A549 (cell line): ENCODE measurements at regions not wholly inside any gene's neighbourhood (a gene's known extent, or its start where the extent isn't known, plus 50 kb on each side); places are given as distances from the start of the nearest gene placed in this dataset.

ENCODE experiments used
- ATAC-seq, 2 experiments: fragments of 200-7000 bp in 1 of 2; fragments of >200 bp in 1 of 2; cut with Nextera tagmentation in 1 of 2; cut with Tn5 transposase in 1 of 2; 3 replicates each; pipeline versions ENCODE4 v1.8.0 to v1.9.1; 2018 to 2020; ENCODE audit warnings: mild to moderate bottlenecking in 1 of 2, moderate library complexity in 1 of 2
- CTCF ChIA-PET: fragments of 300-600 bp; sonication (Branson Sonifier 250); formaldehyde crosslinking; extraction: SDS; loops from one replicate; lab custom pipeline; 2021; ENCODE audit warnings: antibody characterized with exemption, inconsistent platforms; lab: Yijun Ruan, JAX
- POLR2A ChIA-PET: fragments of 350-600 bp; formaldehyde crosslinking; extraction: SDS; loops from one replicate; lab custom pipeline; 2021; ENCODE audit warnings: antibody characterized with exemption, inconsistent platforms; lab: Yijun Ruan, JAX
- DNase-seq, 2 experiments: peaks; one replicate each; pipeline versions ENCODE4 v3.0.0 to v3.0.0-alpha.2; 2011 to 2016; ENCODE audit warnings: low read depth in 1 of 2, low spot score in 1 of 2
- FAIRE-seq: peaks from 2 replicates; lab custom pipeline; 2011; peaks lifted over from hg19 to GRCh38; lab: Jason Lieb, UNC
- H3K27ac ChIP-seq, 2 experiments: fragments of >200 bp; sonication (Bioruptor Twin); formaldehyde crosslinking; 3 replicates each; pipeline ENCODE4 v1.5.1; 2016 to 2017
- H3K4me1 ChIP-seq: fragments of >200 bp; sonication (Bioruptor Twin); formaldehyde crosslinking; 3 replicates; pipeline ENCODE4 v1.6.1; 2016
- H3K4me2 ChIP-seq: fragments of >200 bp; sonication (Bioruptor Twin); formaldehyde crosslinking; 3 replicates; pipeline ENCODE4 v1.6.1; 2016
- H3K4me3 ChIP-seq: fragments of >200 bp; sonication (Bioruptor Twin); formaldehyde crosslinking; 3 replicates; pipeline ENCODE4 v1.5.1; 2016
- H3K9me3 ChIP-seq: fragments of >200 bp; sonication (Bioruptor Twin); formaldehyde crosslinking; 3 replicates; pipeline ENCODE4 v1.6.1; 2016
- ATOH8 ChIP-seq: fragments of 250-450 bp; sonication (Bioruptor Pico); IDR thresholded peaks from 2 replicates; pipeline ENCODE4 v1.5.0; 2020; ENCODE audit warnings: low read depth, mild to moderate bottlenecking, moderate library complexity
- CBX2 ChIP-seq: fragments of 200-600 bp; sonication (generic); IDR thresholded peaks from 2 replicates; pipeline ENCODE4 v1.6.1; 2016; ENCODE audit warnings: low read depth, mild to moderate bottlenecking, borderline replicate concordance
- CBX8 ChIP-seq: fragments of 200-600 bp; sonication (generic); IDR thresholded peaks from 2 replicates; pipeline ENCODE4 v1.6.1; 2016
- CHD2 ChIP-seq: fragments of 150-350 bp; IDR thresholded peaks from 2 replicates; pipeline ENCODE4 v1.6.1; 2014; ENCODE audit warnings: low read length; ENCODE audit not compliant: partially characterized antibody
- CHD4 ChIP-seq: fragments of 200-600 bp; sonication (generic); IDR thresholded peaks from 2 replicates; pipeline ENCODE4 v1.6.1; 2016; ENCODE audit warnings: antibody characterized with exemption, mild to moderate bottlenecking, borderline replicate concordance
- EHMT2 ChIP-seq: fragments of 200-600 bp; sonication (generic); IDR thresholded peaks from 2 replicates; pipeline ENCODE4 v1.6.1; 2016; ENCODE audit warnings: antibody characterized with exemption, low read depth, mild to moderate bottlenecking, moderate library complexity
- EP300 ChIP-seq, 2 experiments: fragments of >200 bp; sonication (Bioruptor Twin); formaldehyde crosslinking; IDR thresholded peaks; 2 replicates in 1 of 2; 3 replicates in 1 of 2; pipeline ENCODE4 v1.6.1; 2016 to 2017
- FOSL2 ChIP-seq, 2 experiments: fragments of 450-650 bp in 1 of 2; fragments of >200 bp in 1 of 2; sonication (Bioruptor Twin) in 1 of 2; formaldehyde crosslinking; IDR thresholded peaks; 2 replicates each; pipeline versions ENCODE4 v1.5.0 to v1.6.1; 2016 to 2020; ENCODE audit warnings: mild to moderate bottlenecking in 1 of 2, moderate library complexity in 1 of 2
- HDAC2 ChIP-seq: fragments of 200-600 bp; sonication (generic); IDR thresholded peaks from 2 replicates; pipeline ENCODE4 v1.6.1; 2016
- HES2 ChIP-seq: fragments of >200 bp; sonication (Bioruptor Twin); formaldehyde crosslinking; IDR thresholded peaks from 2 replicates; pipeline ENCODE4 v1.6.1; 2016
- HEYL ChIP-seq: fragments of 250-450 bp; sonication (Bioruptor Pico); IDR thresholded peaks from 2 replicates; pipeline ENCODE4 v1.8.0; 2021; ENCODE audit warnings: mild to moderate bottlenecking, moderate library complexity
- HMGXB4 ChIP-seq: fragments of 250-450 bp; sonication (Bioruptor Pico); IDR thresholded peaks from 2 replicates; pipeline ENCODE4 v1.5.0; 2021; ENCODE audit warnings: mild to moderate bottlenecking, moderate library complexity, borderline replicate concordance
- HOXA7 ChIP-seq: fragments of 250-450 bp; sonication (Bioruptor Pico); IDR thresholded peaks from 2 replicates; pipeline ENCODE4 v1.5.0; 2020; ENCODE audit warnings: mild to moderate bottlenecking, moderate library complexity
- HOXB5 ChIP-seq: fragments of 250-450 bp; sonication (Bioruptor Pico); IDR thresholded peaks from 2 replicates; pipeline ENCODE4 v1.5.0; 2020; ENCODE audit warnings: mild to moderate bottlenecking, moderate library complexity
- KDM5A ChIP-seq: fragments of 200-600 bp; sonication (generic); IDR thresholded peaks from 2 replicates; pipeline ENCODE4 v1.6.1; 2016; ENCODE audit warnings: antibody characterized with exemption, mild to moderate bottlenecking
- MYC ChIP-seq: IDR thresholded peaks from 2 replicates; pipeline ENCODE4 v1.6.1; 2012; ENCODE audit warnings: mild to moderate bottlenecking, inconsistent platforms, low read length, improper control_type of control experiment, borderline replicate concordance
- NPAS2 ChIP-seq: fragments of 250-450 bp; sonication (Bioruptor Pico); IDR thresholded peaks from 2 replicates; pipeline ENCODE4 v1.8.0; 2022; ENCODE audit warnings: mild to moderate bottlenecking, moderate library complexity, borderline replicate concordance
- POLR2AphosphoS2 ChIP-seq: conservative IDR thresholded peaks from 2 replicates; pipeline ENCODE4 v1.6.1; 2012; ENCODE audit warnings: low read length, improper control_type of control experiment, inconsistent platforms
- RAD21 ChIP-seq, 2 experiments: fragments of >200 bp in 1 of 2; sonication (Bioruptor Twin) in 1 of 2; formaldehyde crosslinking in 1 of 2; IDR thresholded peaks in 1 of 2; conservative IDR thresholded peaks in 1 of 2; 2 replicates in 1 of 2; 3 replicates in 1 of 2; pipeline ENCODE4 v1.6.1; 2012 to 2018; ENCODE audit warnings: inconsistent platforms in 1 of 2
- RARB ChIP-seq: fragments of 250-450 bp; sonication (Bioruptor Pico); IDR thresholded peaks from 2 replicates; pipeline ENCODE4 v1.8.0; 2021; ENCODE audit warnings: mild to moderate bottlenecking, moderate library complexity
- RCOR1 ChIP-seq: fragments of 150-350 bp; IDR thresholded peaks from 2 replicates; pipeline ENCODE4 v1.6.1; 2014; ENCODE audit warnings: antibody characterized with exemption, low read length, low read depth
- SREBF2 ChIP-seq: fragments of 450-650 bp; IDR thresholded peaks from 2 replicates; pipeline ENCODE4 v1.6.1; 2014; ENCODE audit warnings: mild to moderate bottlenecking, moderate library complexity
- TFCP2L1 ChIP-seq: fragments of 250-450 bp; sonication (Bioruptor Pico); IDR thresholded peaks from 2 replicates; pipeline ENCODE4 v1.5.0; 2021; ENCODE audit warnings: mild to moderate bottlenecking
- TP53 ChIP-seq: fragments of 250-450 bp; sonication (Bioruptor Pico); IDR thresholded peaks from 2 replicates; pipeline ENCODE4 v1.5.0; 2021; ENCODE audit warnings: mild to moderate bottlenecking, moderate library complexity
- ZFP36 ChIP-seq: fragments of 450-650 bp; IDR thresholded peaks from 2 replicates; pipeline ENCODE4 v1.6.1; 2014; ENCODE audit warnings: borderline replicate concordance; ENCODE audit not compliant: partially characterized antibody
- WGBS: methylation state at CpG from one replicate; pipeline ENCODE4 v1.1.6; 2017; ENCODE audit errors: missing lambda C conversion rate; 5-methylcytosine and 5-hydroxymethylcytosine counted together
- TF ChIP-seq, protein P1 (sequence below): fragments of >200 bp; sonication (Bioruptor Twin); formaldehyde crosslinking; IDR thresholded peaks from 3 replicates; pipeline ENCODE4 v1.6.1; 2016
- TF ChIP-seq, protein P2 (sequence below): fragments of 150-350 bp; IDR thresholded peaks from 2 replicates; pipeline ENCODE4 v1.6.1; 2014; ENCODE audit warnings: low read depth, mild to moderate bottlenecking, low read length
- TF ChIP-seq, protein P3 (sequence below): IDR thresholded peaks from 2 replicates; pipeline ENCODE4 v1.6.1; 2012
- TF ChIP-seq, protein P4 (sequence below): IDR thresholded peaks from 2 replicates; pipeline ENCODE4 v1.6.1; 2012

- WGBS: 56% methylated on average over 2 of the region's 2 CpGs
- no peak for TF ChIP-seq HMGXB4 (CRISPR knock-in tag)
- no peak for TF ChIP-seq KDM5A
- TF ChIP-seq, protein P1, sequence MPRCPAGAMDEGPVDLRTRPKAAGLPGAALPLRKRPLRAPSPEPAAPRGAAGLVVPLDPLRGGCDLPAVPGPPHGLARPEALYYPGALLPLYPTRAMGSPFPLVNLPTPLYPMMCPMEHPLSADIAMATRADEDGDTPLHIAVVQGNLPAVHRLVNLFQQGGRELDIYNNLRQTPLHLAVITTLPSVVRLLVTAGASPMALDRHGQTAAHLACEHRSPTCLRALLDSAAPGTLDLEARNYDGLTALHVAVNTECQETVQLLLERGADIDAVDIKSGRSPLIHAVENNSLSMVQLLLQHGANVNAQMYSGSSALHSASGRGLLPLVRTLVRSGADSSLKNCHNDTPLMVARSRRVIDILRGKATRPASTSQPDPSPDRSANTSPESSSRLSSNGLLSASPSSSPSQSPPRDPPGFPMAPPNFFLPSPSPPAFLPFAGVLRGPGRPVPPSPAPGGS: no peak
- TF ChIP-seq RAD21 (conservative IDR thresholded peaks at IDR 0.05 in 1 of 2, IDR thresholded peaks at IDR 0.05 in 1 of 2): no peak
- no peak for TF ChIP-seq CHD4
- TF ChIP-seq HOXA7 (CRISPR knock-in tag): no peak
- no peak for TF ChIP-seq ATOH8
- no peak for TF ChIP-seq CBX2
- no peak for TF ChIP-seq RCOR1
- TF ChIP-seq HEYL: no peak
- TF ChIP-seq FOSL2 (IDR thresholded peaks at IDR 0.05): no peak
- TF ChIP-seq FOSL2 (CRISPR knock-in tag; IDR thresholded peaks at IDR 0.05): no peak
- TF ChIP-seq NPAS2 (CRISPR knock-in tag): no peak
- no peak for TF ChIP-seq POLR2AphosphoS2
- TF ChIP-seq TP53 (CRISPR knock-in tag): no peak
- TF ChIP-seq SREBF2: no peak
- no peak for TF ChIP-seq ZFP36
- FAIRE-seq (no peak), DNase-seq (no peak), ATAC-seq (no peak)
- Histone ChIP-seq H3K9me3 (peaks cover 5% of the 10 kb centered on the region; the same call in 2 of the 3 replicates), H3K4me2 (no peak overlapping the region), H3K4me3 (no peak overlapping the region), H3K27ac (no peak overlapping the region), H3K4me1 (no peaks in the 10 kb centered on the region)
- POLR2A ChIA-PET: no interaction called here
- CTCF ChIA-PET: no interaction called here
Measured at GRCh38 chr16:73116576-73116975, 68.6 kb upstream of the ZFHX3 start.

- Histone ChIP-seq H3K9me3 (peaks cover 5% of the 10 kb centered on the region; the same call in 1 of the 3 replicates), H3K4me2 (no peak overlapping the region), H3K4me3 (no peak overlapping the region), H3K4me1 (no peaks in the 10 kb centered on the region), H3K27ac (no peak overlapping the region)
- ChIA-PET CTCF (no interaction called here), POLR2A (no interaction called here)
- ATAC-seq: no peak
- TF ChIP-seq HEYL (no peak), CHD2 (no peak), MYC (no peak), HOXB5 (CRISPR knock-in tag) (no peak), FOSL2 (IDR thresholded peaks at IDR 0.05) (no peak), FOSL2 (CRISPR knock-in tag; IDR thresholded peaks at IDR 0.05) (no peak), RARB (CRISPR knock-in tag) (no peak), CBX8 (no peak), EHMT2 (no peak), HDAC2 (no peak), NPAS2 (CRISPR knock-in tag) (no peak), SREBF2 (no peak), EP300 (IDR thresholded peaks at IDR 0.05) (no peak), ZFP36 (no peak), HES2 (no peak), TFCP2L1 (no peak)
- TF ChIP-seq, protein P2, sequence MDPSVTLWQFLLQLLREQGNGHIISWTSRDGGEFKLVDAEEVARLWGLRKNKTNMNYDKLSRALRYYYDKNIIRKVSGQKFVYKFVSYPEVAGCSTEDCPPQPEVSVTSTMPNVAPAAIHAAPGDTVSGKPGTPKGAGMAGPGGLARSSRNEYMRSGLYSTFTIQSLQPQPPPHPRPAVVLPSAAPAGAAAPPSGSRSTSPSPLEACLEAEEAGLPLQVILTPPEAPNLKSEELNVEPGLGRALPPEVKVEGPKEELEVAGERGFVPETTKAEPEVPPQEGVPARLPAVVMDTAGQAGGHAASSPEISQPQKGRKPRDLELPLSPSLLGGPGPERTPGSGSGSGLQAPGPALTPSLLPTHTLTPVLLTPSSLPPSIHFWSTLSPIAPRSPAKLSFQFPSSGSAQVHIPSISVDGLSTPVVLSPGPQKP: no peak
- TF ChIP-seq, protein P3, sequence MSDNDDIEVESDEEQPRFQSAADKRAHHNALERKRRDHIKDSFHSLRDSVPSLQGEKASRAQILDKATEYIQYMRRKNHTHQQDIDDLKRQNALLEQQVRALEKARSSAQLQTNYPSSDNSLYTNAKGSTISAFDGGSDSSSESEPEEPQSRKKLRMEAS: no peak
- TF ChIP-seq, protein P4, sequence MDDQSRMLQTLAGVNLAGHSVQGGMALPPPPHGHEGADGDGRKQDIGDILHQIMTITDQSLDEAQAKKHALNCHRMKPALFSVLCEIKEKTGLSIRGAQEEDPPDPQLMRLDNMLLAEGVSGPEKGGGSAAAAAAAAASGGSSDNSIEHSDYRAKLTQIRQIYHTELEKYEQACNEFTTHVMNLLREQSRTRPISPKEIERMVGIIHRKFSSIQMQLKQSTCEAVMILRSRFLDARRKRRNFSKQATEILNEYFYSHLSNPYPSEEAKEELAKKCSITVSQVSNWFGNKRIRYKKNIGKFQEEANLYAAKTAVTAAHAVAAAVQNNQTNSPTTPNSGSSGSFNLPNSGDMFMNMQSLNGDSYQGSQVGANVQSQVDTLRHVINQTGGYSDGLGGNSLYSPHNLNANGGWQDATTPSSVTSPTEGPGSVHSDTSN: no peak
- no peak for DNase-seq
- FAIRE-seq: no peak
- 91% methylated on average over 6 of the region's 6 CpGs for WGBS
Measured at GRCh38 chr16:73113336-73113735, 65.4 kb upstream of the ZFHX3 start.
